ENCODE measurements at regions not wholly inside any gene's neighbourhood (a gene's known extent, or its start where the extent isn't known, plus 50 kb on each side); places are given as distances from the start of the nearest gene placed in this dataset.

DNA sequence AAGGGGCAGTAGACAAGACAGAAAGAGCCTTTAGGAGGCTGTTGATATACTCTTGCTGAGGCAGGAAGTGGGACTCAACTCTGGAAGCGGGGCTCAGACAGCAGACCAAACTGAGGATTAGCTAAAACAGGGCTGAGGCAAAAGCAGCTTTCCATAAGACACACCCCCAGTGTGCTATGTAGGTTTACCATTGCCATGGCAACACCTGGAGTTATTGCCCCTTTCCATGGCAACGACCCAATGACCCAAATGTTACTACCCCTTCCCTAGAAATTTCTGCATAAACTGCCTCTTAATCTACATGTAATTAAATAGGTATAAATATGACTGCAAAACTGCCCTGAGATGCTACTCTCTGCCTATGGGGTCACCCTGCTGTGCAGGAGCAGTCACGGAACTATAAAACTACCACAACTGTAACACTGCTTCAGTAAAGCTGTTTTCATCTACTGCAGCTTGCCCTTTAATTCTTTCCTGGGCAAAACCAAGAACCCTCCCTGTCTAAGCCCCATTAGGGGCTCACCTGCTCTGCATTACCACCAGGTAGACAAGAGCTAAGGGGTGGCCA is 348.4 kb upstream of the PODXL start:
- H3K79me2 ChIP-seq (ENCODE audit: control insufficient read depth, insufficient read depth, low read length), result no peaks in the 10 kb centered on the region
- H3K36me3 ChIP-seq (ENCODE audit: control insufficient read depth in 2 of 2, extremely low read depth in 1 of 2, insufficient read depth in 2 of 2, low read length in 2 of 2), result no peaks in the 10 kb centered on the region
- H3K4me1 ChIP-seq (ENCODE audit: control insufficient read depth, extremely low read depth, insufficient read depth, low read length), result no peaks in the 10 kb centered on the region
- no peak for FAIRE-seq
- no peak overlapping the region for H3K4me2 ChIP-seq (ENCODE audit: insufficient read depth, low read length)
- H3K9ac ChIP-seq (replicated peaks; ENCODE audit: extremely low read depth, insufficient read depth, low read length), result no peak overlapping the region
- H3K27ac ChIP-seq (ENCODE audit: insufficient read depth, low read depth, low read length), result no peak overlapping the region
- no peaks in the 10 kb centered on the region for H3K9me3 ChIP-seq (replicated peaks; ENCODE audit: control insufficient read depth, insufficient read depth, low read length)
- intact Hi-C loops (cut with micrococcal nuclease) (no loop called here), dilution Hi-C loops (cut with MboI; ENCODE audit: extremely low pct_ligation_motif_present, low sequenced_read_pairs) (no loop called here)
- no TSS peak for BruUV-seq (replicated peaks)
- no peak overlapping the region for H2AFZ ChIP-seq (ENCODE audit: low read depth, low read length)
- TF ChIP-seq POLR2A (IDR thresholded peaks at IDR 0.05; ENCODE audit: low read depth, low read length) (no peak), EZH2 (IDR thresholded peaks at IDR 0.05; ENCODE audit: borderline replicate concordance, low read depth, low read length, severe bottlenecking) (no peak), FOS (IDR thresholded peaks at IDR 0.05; ENCODE audit: borderline replicate concordance, insufficient read depth, low read length) (no peak)
- TF ChIP-seq, protein P1, sequence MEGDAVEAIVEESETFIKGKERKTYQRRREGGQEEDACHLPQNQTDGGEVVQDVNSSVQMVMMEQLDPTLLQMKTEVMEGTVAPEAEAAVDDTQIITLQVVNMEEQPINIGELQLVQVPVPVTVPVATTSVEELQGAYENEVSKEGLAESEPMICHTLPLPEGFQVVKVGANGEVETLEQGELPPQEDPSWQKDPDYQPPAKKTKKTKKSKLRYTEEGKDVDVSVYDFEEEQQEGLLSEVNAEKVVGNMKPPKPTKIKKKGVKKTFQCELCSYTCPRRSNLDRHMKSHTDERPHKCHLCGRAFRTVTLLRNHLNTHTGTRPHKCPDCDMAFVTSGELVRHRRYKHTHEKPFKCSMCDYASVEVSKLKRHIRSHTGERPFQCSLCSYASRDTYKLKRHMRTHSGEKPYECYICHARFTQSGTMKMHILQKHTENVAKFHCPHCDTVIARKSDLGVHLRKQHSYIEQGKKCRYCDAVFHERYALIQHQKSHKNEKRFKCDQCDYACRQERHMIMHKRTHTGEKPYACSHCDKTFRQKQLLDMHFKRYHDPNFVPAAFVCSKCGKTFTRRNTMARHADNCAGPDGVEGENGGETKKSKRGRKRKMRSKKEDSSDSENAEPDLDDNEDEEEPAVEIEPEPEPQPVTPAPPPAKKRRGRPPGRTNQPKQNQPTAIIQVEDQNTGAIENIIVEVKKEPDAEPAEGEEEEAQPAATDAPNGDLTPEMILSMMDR (IDR thresholded peaks at IDR 0.05; ENCODE audit: extremely low read depth in 1 of 2, insufficient read depth in 1 of 2, low read depth in 1 of 2, low read length in 2 of 2), result no peak
- H4K20me1 ChIP-seq (replicated peaks; ENCODE audit: control insufficient read depth, extremely low read depth, insufficient read depth, low read length), result no peaks in the 10 kb centered on the region
- H3K9me1 ChIP-seq (replicated peaks; ENCODE audit: control insufficient read depth, extremely low read depth, insufficient read depth, low read length), result no peaks in the 10 kb centered on the region
- CTCF ChIA-PET, result interaction anchor here (2.1 kb wide), 1 partner anchor 46 kb away, joined by 14 read pairs; no protein-coding TSS in a partner anchor
- no peak for DNase-seq (ENCODE audit: low read depth, low spot score)
- POLR2A ChIA-PET, result no interaction called here
- no peak overlapping the region for H3K4me3 ChIP-seq (replicated peaks in 1 of 3; ENCODE audit: insufficient read depth in 1 of 3, low read depth in 1 of 3, low read length in 3 of 3)
- peaks cover 17 to 44% of the 10 kb centered on the region in 2 experiments for H3K27me3 ChIP-seq (ENCODE audit: control insufficient read depth in 2 of 2, insufficient read depth in 2 of 2, low read length in 2 of 2)

DNA sequence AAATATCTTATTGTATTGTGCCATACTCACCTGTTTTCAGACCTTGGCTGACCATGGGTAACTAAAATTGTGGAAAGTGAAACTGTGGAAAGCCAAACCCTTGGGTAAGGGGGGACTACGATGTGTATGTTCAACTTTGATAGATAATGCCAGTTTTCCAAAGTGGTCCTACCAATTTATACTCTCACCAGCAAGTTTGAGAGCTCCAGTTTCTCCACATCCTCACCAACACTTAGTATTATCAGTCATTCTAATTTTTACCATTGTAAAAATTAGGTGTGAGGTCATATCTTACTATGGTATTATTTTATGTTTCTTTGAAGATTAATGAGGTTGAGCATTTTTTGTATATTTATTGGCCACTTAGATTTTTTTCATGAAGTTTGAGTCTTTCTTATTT is 346.9 kb upstream of the PODXL start:
- no peak overlapping the region for H3K4me3 ChIP-seq (replicated peaks in 1 of 3; ENCODE audit: insufficient read depth in 1 of 3, low read depth in 1 of 3, low read length in 3 of 3)
- POLR2A ChIA-PET, result no interaction called here
- no peak overlapping the region for H2AFZ ChIP-seq (ENCODE audit: low read depth, low read length)
- dilution Hi-C loops (cut with MboI; ENCODE audit: extremely low pct_ligation_motif_present, low sequenced_read_pairs), result no loop called here
- DNase-seq (ENCODE audit: low read depth, low spot score) (no peak), FAIRE-seq (no peak)
- H3K36me3 ChIP-seq (ENCODE audit: control insufficient read depth in 2 of 2, extremely low read depth in 1 of 2, insufficient read depth in 2 of 2, low read length in 2 of 2), result no peaks in the 10 kb centered on the region
- no peaks in the 10 kb centered on the region for H3K4me1 ChIP-seq (ENCODE audit: control insufficient read depth, extremely low read depth, insufficient read depth, low read length)
- no peaks in the 10 kb centered on the region for H3K9me1 ChIP-seq (replicated peaks; ENCODE audit: control insufficient read depth, extremely low read depth, insufficient read depth, low read length)
- no TSS peak for BruUV-seq (replicated peaks)
- H3K9ac ChIP-seq (replicated peaks; ENCODE audit: extremely low read depth, insufficient read depth, low read length), result no peak overlapping the region
- intact Hi-C loops (cut with micrococcal nuclease), result no loop called here
- H3K27me3 ChIP-seq (ENCODE audit: control insufficient read depth in 2 of 2, insufficient read depth in 2 of 2, low read length in 2 of 2), result peaks cover 11 to 34% of the 10 kb centered on the region in 2 experiments
- CTCF ChIA-PET, result no interaction called here
- no peaks in the 10 kb centered on the region for H4K20me1 ChIP-seq (replicated peaks; ENCODE audit: control insufficient read depth, extremely low read depth, insufficient read depth, low read length)
- no peaks in the 10 kb centered on the region for H3K79me2 ChIP-seq (ENCODE audit: control insufficient read depth, insufficient read depth, low read length)
- no peak overlapping the region for H3K4me2 ChIP-seq (ENCODE audit: insufficient read depth, low read length)
- no peak for TF ChIP-seq JUN (IDR thresholded peaks at IDR 0.05; ENCODE audit: borderline replicate concordance, insufficient read depth, insufficient read length, low read depth)
- no peak for TF ChIP-seq POLR2A (IDR thresholded peaks at IDR 0.05; ENCODE audit: low read depth, low read length)
- no peak for TF ChIP-seq EZH2 (IDR thresholded peaks at IDR 0.05; ENCODE audit: borderline replicate concordance, low read depth, low read length, severe bottlenecking)
- no peak for TF ChIP-seq FOS (IDR thresholded peaks at IDR 0.05; ENCODE audit: borderline replicate concordance, insufficient read depth, low read length)
- TF ChIP-seq POLR2AphosphoS5 (IDR thresholded peaks at IDR 0.05; ENCODE audit: insufficient read depth, low read depth, low read length), result no peak
- TF ChIP-seq MYC (IDR thresholded peaks at IDR 0.05; ENCODE audit: low read depth, low read length), result no peak
- TF ChIP-seq GATA2 (IDR thresholded peaks at IDR 0.05; ENCODE audit: insufficient read depth, insufficient read length, low read depth, low read length), result no peak
- TF ChIP-seq, protein P1 (IDR thresholded peaks at IDR 0.05; ENCODE audit: extremely low read depth in 1 of 2, insufficient read depth in 1 of 2, low read depth in 1 of 2, low read length in 2 of 2), result no peak
- TF ChIP-seq MAX (IDR thresholded peaks at IDR 0.05; ENCODE audit: insufficient read depth, insufficient read length), result no peak
- no peaks in the 10 kb centered on the region for H3K9me3 ChIP-seq (replicated peaks; ENCODE audit: control insufficient read depth, insufficient read depth, low read length)
- no peak overlapping the region for H3K27ac ChIP-seq (ENCODE audit: insufficient read depth, low read depth, low read length)
